GM19463 (cell line): ENCODE measurements at regions not wholly inside any gene's neighbourhood (a gene's known extent, or its start where the extent isn't known, plus 50 kb on each side); places are given as distances from the start of the nearest gene placed in this dataset.

Experiments used
- ATAC-seq: cut with Tn5 transposase; IDR thresholded peaks from one replicate; pipeline ENCODE4 v1.9.1; 2021; ENCODE audit warnings: mild to moderate bottlenecking, moderate library complexity; ENCODE audit not compliant: unreplicated experiment

DNA sequence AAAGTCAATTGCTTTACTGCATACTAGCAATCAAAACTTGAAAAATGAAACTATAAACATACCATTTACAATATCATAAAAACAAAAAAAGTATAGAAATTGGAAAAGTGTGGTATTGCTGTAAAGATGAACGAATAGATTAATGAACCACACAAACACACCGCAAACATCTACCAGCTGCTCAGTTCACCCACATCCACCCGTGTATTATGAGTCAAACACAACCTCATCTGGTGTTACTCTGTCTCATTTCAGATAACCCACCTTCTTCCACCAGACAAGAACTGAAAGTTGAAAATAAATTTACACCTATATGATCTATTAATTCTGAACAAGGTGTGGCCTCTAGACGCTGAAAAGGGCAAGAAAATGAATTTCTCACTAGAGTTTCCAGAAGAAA, 53.3 kb downstream of the BLID start:
- no peak for ATAC-seq

DNA sequence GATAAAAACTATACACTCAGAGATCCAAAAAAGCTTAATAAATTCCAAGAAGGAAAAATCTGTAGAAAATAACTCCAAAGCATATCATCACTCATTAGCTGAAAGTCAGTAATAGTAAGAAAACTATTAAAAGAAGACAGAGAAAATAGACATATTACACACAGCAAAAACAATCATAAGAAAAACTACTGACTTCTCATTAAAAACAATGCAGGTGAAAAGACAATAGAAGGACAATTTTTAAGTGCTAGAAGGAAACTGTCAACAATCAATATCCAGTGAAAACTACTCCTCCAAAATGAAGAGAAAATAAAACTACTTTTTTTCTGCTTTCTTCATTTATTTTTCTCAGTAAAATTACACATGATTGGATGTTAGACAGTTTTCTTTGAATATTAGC, 56.5 kb downstream of the BLID start:
- no peak for ATAC-seq

DNA sequence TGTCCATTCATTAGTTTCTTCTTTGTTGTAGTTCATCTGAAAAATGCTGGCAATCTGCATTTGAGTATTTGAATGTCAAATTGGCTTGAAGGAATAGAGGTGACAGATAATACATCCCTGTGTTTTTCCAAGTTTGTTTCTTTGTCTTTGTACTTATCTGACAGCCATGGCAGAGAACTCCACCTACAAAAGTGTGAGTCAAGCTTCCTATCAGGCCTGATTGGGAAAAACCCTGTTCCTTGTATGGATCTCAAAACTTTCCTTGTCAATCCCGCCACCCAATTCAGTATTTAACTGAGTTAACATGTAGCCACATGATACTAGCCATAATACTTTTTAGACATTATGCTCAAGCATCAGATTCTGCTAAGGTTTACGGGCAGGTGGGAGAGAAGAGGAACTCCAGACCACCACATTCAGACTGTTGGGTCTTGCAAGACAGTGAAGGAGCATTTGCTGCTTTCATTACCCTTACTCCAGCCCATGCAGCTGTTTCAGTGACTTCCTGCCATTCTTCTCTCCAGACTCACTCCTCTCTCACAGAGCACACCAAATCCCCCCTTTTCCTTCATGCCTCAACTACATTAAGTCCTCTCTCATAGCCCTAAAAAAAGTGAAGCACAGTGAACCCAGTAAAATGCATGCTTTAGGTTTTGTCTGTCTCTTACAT, 65.9 kb downstream of the BLID start:
- no peak for ATAC-seq

DNA sequence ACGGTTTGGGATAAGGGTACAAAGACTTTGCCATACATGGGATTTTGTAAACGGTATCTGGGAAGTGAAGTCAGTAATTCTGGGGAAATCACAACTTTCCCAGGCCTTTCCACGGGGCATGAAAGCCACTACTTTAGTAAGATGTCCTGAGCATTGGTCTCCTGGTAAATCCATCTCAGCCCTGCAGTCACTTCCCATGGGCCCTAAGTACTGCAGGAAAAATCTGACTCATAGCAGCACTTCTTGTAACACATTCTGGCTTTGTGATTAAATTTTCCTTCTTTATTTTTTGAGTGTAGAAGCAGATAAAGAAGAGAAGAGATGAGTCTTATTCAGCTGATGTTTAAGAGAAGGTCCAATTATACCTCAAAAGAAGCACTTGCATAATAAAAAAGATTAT, 67.6 kb downstream of the BLID start:
- no peak for ATAC-seq

DNA sequence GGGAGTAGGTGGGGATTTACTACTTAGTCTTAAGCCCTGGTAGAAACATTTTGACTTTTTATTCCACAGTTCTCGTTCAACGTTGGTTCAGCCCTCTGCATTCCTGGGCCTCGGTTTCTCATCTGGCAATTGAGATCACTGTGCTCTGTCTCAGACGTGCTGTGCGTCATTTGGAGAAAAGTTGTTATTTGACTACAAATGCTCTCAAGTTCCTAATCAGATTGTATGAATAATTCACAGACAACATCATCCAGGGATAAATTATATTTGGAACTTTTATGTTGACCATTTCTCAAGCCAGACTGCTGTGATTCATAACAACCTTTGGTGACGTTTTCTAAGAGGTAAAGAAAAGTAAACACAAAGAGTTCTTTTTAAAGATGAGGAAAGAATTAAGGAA, 69.2 kb downstream of the BLID start:
- ATAC-seq, result no peak

DNA sequence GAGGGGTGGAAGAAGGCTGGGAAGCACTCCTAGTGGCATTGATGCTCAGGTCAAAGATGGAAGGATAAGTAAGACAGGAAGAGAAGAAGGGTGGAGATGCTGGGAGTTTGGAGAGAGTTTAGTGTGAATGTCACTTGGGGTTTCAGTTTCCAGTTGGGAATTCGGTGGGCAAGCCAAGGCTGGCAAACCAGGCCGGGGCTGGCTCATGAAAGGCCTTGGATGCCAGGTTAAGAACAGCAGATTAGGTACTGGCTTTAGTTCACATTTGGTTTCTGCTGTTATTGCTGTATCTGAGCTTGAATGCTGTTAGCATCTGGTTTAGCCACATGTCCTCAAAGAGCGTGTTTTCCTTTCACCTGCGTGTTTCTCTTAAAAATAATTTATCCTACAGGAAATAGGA, 69.6 kb downstream of the BLID start:
- ATAC-seq, result no peak

DNA sequence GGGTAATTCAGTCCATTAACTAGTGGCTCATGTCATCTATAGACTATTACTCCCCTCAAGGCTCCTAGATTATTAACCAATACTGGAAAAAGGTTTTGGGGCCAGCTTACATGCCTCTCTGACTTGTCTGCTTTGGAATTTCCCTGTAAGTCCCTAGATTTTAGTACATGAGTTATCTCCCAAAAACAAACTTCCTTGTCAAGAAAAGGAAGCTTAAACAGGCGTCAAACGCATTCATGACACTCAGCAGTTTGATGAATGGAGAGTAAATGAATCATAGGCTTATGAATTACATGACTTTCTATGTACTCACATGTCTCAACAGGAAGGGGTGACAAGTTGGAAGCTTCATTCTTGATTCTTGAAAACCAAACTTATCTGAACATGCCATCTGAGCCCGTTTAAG, 70.8 kb downstream of the BLID start:
- no peak for ATAC-seq

DNA sequence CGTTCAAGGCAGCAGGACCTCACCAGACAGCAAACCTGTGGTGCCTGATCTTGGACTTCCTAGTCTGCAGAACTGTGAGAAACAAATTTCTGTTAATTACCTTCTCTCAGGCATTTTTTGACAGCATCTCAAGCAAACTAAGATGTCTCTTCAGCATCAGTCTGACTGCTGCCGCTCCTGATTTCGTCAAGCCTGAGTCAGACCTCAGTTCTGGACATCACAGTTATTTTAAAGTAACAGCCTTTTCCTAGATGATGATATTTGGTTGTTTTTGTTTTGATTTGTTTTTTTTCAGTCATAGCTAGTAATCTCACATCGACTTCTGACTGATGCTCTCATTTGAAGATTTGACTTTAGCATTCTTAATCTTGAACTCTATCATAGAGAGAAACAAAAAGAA, 71.9 kb downstream of the BLID start:
- ATAC-seq, result no peak

DNA sequence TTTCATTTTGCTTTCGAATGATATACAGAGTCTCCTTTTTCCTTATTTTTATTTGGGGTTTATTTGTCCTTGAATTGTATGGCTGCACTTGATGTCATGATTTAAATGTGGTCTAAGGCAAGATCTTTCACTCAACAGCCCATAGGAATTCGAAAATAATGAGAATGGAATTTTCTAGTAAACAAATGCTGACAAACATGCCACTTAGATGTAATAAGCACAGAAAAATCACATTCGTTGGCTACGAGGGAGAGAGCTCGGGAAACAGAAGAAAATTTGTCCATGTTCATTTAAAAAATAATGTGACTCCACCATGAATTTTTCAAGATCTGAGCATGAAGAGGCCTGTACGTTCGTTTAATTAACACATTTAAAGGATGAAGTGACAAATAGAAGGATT, 73.0 kb downstream of the BLID start:
- no peak for ATAC-seq

DNA sequence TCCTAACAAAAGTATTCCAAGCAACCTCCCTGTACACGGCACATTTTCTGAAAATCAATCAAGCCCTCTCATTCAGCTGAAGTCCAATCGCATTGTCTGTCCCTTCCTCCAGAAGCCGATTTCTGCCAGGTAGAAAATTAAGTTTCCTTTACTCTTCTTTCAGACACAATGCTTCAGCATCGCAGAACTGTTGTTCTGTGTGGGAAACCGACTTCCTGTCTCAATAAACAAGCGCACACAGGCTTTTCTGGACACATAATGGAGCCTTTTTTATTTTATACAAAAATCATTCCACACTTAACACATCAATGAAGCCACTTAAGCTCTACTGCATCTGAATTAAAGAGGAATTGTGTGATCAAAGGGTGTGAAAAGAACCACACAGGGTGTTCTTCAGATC, 75.6 kb downstream of the BLID start:
- ATAC-seq, result no peak

DNA sequence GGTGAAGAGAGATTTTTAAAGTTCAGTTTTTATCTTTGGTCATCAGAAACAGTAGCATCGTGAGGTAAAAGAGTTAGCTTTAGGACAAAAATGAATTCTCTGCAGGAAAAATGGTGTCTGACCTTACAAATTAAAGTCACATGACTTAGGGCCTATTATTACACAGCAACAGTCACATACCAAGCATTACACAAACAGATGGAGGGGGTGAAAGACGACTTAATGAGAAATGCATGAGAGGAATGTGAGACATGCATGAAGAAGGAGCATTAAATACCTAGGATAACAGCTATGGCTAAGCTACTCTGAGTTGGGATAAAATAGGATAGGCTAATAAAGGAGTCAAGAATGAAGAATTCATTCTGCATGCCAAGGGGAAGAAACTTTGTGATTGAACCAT, 77.5 kb downstream of the BLID start:
- no peak for ATAC-seq

DNA sequence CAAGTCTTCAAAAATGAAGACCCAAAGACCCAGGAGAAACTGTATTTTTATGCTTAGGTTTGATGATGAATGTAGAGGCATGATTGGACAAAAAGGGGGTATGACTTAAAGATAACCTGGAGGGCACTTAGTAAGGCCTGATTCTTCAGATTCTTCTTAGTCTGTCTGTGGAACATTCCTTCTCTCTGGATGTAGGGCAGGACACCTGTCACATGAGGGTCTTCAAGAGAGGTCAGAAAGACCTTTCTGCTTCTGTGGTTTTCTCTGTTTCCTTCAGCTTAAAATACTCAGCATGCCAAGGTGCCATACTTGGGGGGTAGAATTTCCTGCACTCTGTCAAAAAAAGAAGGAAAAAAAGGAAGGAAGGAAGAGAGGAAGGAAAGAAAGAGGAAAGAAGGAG, 78.1 kb downstream of the BLID start:
- ATAC-seq, result no peak

DNA sequence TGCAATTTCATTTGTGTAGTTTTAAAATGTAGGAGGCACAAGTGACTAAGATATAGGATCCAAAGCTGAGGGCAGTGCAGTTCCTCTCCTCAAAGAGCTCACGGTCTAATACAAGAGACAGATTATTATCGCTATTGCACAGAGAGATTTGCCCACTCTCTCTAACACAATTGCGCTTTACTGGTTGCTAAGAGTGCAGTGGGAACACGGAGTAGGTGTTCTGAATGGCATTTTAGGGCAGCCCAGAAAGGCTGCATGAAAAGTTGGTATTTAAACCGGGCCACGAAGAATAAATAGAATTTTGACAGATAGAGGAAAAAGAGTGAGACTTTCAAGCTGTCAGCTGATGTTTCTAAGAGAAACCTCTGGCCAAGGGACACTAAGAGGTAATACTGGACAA, 79.5 kb downstream of the BLID start:
- no peak for ATAC-seq

DNA sequence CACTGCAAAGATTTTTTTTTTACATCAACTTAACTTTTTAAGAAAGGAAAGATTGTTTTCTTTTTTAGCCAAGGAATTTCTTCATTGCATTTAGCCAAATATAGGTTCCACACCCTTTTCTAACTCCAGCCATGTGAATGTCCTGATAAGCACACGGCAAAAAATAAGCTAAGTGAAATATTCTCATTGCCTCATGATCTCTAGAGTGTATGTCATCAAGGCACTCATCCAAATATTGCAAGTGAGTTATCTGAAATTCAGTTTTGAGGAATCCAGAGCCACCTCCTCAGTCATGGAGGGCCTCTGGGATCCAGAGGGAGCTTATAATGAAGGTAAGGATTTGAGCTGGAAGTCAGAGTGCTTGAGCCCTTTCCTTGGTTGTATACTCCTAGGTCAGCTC, 80.0 kb downstream of the BLID start:
- ATAC-seq, result no peak

DNA sequence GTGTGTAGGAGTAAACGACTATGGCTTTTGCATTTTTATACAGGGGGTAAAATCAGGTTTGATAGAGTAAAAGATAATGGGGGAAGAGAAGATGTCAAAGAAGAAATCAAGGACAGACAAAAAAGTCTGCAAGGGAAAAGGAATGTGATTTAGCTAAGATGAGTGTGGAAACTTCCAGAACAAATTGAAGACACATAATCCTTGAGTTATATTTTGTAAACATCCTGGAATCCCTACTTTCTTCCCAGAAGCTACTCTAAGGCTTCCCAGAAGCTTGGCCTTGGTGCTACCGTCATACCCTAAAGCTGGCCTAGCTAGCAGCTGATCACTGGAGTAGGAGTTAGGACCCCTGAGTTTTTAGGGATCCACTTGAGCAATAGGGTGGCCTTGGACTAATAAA, 82.4 kb downstream of the BLID start:
- ATAC-seq, result no peak

DNA sequence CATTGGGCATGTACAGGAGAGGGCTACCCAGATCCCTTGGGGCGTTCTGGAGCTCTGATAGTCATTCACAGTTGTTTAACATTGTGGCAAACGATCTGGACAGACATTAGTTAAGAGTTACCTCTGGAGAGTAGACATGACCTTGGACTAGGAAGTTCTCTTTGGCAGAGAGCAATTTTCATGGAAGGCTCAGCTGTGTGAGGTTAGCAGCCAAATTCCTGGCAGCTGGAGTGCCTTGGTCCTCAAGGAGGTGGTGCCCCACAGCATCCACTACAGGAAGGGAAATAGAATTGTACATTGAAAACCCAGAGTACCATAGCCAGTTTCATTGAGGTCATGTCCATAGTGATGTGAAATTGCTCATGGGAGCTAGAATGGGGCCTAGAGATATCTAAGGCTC, 82.8 kb downstream of the BLID start:
- no peak for ATAC-seq

DNA sequence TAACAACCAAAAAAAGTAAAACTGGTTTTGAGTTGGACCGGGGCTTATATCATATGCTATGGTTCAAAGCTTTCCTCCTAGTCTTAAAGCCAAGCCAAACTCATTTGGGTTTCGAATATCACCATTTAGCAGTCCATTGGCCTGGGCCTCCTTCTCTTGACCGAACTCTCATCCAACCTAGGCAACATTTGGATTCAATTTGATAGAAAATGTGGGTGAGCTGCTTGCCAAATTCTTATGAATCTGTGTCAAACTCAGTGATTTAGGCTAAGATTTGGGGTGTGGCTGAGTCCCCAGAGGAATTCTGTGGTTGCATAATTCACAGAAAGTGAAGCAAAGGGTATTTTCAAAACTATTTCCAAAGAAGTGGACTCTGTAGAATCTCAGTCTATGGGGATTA, 83.7 kb downstream of the BLID start:
- no peak for ATAC-seq

DNA sequence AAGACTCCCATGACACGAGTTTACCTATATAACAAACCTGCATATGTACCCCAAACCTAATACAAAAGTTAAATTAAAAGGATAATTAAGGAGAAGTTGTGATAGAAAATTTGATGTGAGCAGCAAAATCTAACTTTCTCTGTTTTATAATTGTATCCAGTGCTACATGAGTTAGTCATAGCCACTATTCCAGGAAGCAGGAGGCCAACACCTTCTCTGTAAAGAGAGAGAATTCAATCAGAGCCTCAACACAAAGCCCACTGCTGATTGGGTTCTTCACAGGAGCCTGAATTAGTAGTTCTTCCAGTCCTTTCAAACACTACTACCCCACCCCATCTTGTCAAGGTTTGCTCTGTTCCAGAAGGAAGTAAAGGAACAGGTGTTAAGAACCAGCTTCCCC, 84.2 kb downstream of the BLID start:
- ATAC-seq, result no peak

DNA sequence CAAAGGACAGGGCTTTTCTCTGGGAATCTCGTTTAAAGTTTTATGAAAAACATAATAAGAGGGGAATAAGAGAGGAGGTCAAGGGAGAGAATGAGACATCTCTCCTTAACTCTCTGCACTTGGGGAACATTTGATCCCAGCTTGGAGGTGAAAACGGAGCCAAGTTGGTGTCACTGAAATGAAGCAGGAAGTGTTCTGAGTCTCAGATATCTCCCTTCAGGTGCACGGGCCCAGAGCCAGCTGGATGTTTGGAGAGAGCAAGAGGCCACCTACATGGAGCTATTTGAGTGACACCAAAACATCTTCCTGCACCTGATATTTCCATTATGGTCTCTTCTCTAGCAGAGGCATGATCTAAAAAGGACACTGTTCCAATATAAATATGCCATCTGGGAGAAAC, 85.7 kb downstream of the BLID start:
- ATAC-seq, result no peak

DNA sequence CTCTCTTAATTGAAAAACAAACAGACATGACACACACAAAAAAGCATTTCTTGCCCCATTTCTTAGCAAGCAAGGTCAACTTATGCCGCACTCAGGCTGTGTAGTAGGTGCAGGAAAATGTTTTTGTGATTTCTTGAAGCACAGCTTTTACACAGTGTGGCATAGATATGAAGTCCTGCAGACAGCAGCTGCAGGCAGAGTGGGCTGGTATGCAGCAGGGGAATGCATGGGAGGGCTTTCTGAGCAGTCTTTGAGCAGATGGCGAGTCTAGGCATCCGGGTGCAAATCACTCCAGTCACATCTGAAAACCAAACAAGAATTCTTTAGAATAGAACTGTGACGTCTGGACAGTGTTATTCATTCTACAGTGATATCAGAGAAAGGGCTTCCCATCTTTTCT, 87.5 kb downstream of the BLID start:
- ATAC-seq, result no peak

DNA sequence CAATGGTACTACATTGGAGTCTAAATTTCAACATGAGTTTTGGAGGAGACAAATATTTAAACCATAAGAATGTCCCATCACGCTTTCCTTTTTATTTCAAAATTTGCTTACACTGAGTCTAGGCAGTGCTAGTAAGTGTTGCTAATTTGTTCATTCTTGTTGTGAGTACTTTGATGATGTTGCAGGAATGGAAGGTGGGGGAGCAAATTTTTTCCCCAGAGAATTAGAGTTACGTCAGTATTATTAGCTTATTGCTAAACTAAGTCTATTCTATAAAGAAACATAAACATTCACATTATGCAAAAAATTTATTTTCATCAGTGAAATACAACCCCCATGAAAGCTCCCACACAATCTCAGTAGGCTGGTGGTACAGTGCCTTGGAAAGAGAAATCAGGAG, 88.0 kb downstream of the BLID start:
- no peak for ATAC-seq

DNA sequence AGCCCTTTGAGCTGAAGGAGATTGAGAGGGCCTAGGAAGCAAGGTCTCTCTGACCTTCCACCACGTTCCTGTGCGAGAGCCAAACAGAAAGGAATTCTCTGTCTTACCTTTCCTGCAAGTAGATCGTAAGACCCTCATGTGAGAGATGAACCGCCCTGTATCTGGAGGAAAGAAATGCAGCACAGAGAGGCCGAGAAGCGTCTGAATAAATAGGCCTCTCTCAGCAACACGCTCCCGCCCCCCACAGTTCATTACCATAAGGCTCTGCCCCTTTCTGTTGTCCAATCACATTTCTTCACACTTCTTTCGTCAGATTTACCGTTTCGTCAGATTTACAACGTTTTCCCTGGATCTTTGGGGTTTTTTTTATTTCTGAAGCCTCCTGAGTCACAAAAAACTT, 90.3 kb downstream of the BLID start:
- no peak for ATAC-seq

DNA sequence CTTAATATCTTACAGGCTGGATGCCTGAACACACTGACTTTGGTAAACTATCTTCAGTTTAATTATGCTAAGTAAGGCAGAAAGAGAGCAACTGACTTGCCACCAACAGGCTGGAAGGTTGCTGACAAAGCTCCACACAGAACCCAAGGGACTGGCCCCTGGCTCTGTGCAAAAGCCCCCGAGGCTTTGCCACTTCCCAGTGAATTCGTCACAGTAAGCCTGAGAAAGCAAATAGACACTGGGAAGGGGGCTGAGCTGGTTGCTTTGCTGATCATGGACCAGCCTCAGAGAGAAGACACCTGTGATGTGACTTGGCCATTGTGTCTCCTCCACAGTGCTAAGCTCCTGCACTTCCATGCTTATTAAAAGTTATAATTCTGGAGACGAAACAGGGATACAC, 91.7 kb downstream of the BLID start:
- ATAC-seq, result no peak
